OCI-LY1 (cell line): ENCODE measurements at regions not wholly inside any gene's neighbourhood (a gene's known extent, or its start where the extent isn't known, plus 50 kb on each side); places are given as distances from the start of the nearest gene placed in this dataset.

Experiments
- CTCF ChIP-seq: fragments of 200-600 bp; sonication (generic), shearing (Covaris generic); IDR thresholded peaks from 2 replicates; pipeline ENCODE4 v1.5.1; 2017; ENCODE audit warnings: mild to moderate bottlenecking, antibody characterized with exemption, low read length, moderate library complexity, mixed read lengths
- EZH2 ChIP-seq: fragments of 200-600 bp; sonication (generic), shearing (Covaris generic); IDR thresholded peaks from 2 replicates; pipeline ENCODE4 v1.8.0; 2017; ENCODE audit warnings: borderline replicate concordance, mixed run types, mild to moderate bottlenecking, antibody characterized with exemption, low read length, moderate library complexity, mixed read lengths

GRCh38 chr16:65315081-65315780 lies 193.4 kb upstream of the CDH11 start:
- TF ChIP-seq CTCF (no peak), EZH2 (no peak)
